Astrocyte (in vitro differentiated cells and primary cell): ENCODE measurements at regions not wholly inside any gene's neighbourhood (a gene's known extent, or its start where the extent isn't known, plus 50 kb on each side); places are given as distances from the start of the nearest gene placed in this dataset.

Experiments
- CTCF ChIP-seq: IDR thresholded peaks from 2 replicates; pipeline ENCODE4 v1.5.1; 2011; ENCODE audit warnings: low read depth, mild to moderate bottlenecking, inconsistent platforms, low read length, moderate library complexity; ENCODE audit not compliant: insufficient read depth
- EZH2 ChIP-seq: IDR thresholded peaks from 2 replicates; pipeline ENCODE4 v1.6.1; 2012; ENCODE audit warnings: mild to moderate bottlenecking, low read length, inconsistent platforms; ENCODE audit not compliant: insufficient read depth

- TF ChIP-seq CTCF, result no peak
- no peak for TF ChIP-seq EZH2
These were observed 436.1 kb downstream of the CDH10 start for GRCh38 chr5:24208686-24209106.
